ENCODE measurements at regions not wholly inside any gene's neighbourhood (a gene's known extent, or its start where the extent isn't known, plus 50 kb on each side); places are given as distances from the start of the nearest gene placed in this dataset.

- H3K36me3 Mint-ChIP-seq (ENCODE audit: low read depth) = peaks cover 5% of the 10 kb centered on the region
- ATAC-seq (ENCODE audit: low read depth) = no peak
- ChIA-PET POLR2A (no interaction called here), CTCF (no interaction called here)
- intact Hi-C loops (cut with micrococcal nuclease) = no loop called here
- H3K9me3 Mint-ChIP-seq = peaks cover 13% of the 10 kb centered on the region
- H3K27ac Mint-ChIP-seq = no peak overlapping the region
- H3K4me1 Mint-ChIP-seq = no peaks in the 10 kb centered on the region
- DNase-seq = no peak
- no peak overlapping the region for H3K4me3 Mint-ChIP-seq
- TF ChIP-seq CTCF (IDR thresholded peaks at IDR 0.05) = no peak
- H3K27me3 Mint-ChIP-seq = no peaks in the 10 kb centered on the region
Observed at GRCh38 chr12:46499901-46500300, 127.3 kb upstream of the SLC38A2 start.

- Mint-ChIP-seq H3K4me1 (no peaks in the 10 kb centered on the region), H3K4me3 (no peak overlapping the region), H3K36me3 (ENCODE audit: low read depth) (peaks cover 5% of the 10 kb centered on the region), H3K9me3 (peaks cover 11% of the 10 kb centered on the region), H3K27ac (no peak overlapping the region), H3K27me3 (no peaks in the 10 kb centered on the region)
- no peak for TF ChIP-seq CTCF (IDR thresholded peaks at IDR 0.05)
- DNase-seq (no peak), ATAC-seq (ENCODE audit: low read depth) (no peak)
- POLR2A ChIA-PET = no interaction called here
- intact Hi-C loops (cut with micrococcal nuclease) = no loop called here
- CTCF ChIA-PET = no interaction called here
Observed at GRCh38 chr12:46499226-46499625, 126.7 kb upstream of the SLC38A2 start.

GRCh38 chr12:46497739-46498138, 125.2 kb upstream of the SLC38A2 start:
- Mint-ChIP-seq H3K27ac (no peak overlapping the region), H3K27me3 (no peaks in the 10 kb centered on the region)
- POLR2A ChIA-PET = no interaction called here

GRCh38 chr12:46494424-46494823, 121.9 kb upstream of the SLC38A2 start:
- POLR2A ChIA-PET = no interaction called here
- no peak for ATAC-seq (ENCODE audit: low read depth)
- no peaks in the 10 kb centered on the region for H3K9me3 Mint-ChIP-seq

More at GRCh38 chr12:46497739-46498138, 125.2 kb upstream of the SLC38A2 start:
- Mint-ChIP-seq H3K9me3 (peaks cover 8% of the 10 kb centered on the region), H3K4me1 (no peaks in the 10 kb centered on the region), H3K4me3 (no peak overlapping the region), H3K36me3 (ENCODE audit: low read depth) (peaks cover 3% of the 10 kb centered on the region)
- DNase-seq = no peak
- TF ChIP-seq CTCF (IDR thresholded peaks at IDR 0.05) = no peak
- no peak for ATAC-seq (ENCODE audit: low read depth)
- CTCF ChIA-PET = interaction anchor here (1.1 kb wide), 1 partner anchor 19 kb away, joined by 3 read pairs; no protein-coding TSS in a partner anchor
- intact Hi-C loops (cut with micrococcal nuclease) = no loop called here

DNA sequence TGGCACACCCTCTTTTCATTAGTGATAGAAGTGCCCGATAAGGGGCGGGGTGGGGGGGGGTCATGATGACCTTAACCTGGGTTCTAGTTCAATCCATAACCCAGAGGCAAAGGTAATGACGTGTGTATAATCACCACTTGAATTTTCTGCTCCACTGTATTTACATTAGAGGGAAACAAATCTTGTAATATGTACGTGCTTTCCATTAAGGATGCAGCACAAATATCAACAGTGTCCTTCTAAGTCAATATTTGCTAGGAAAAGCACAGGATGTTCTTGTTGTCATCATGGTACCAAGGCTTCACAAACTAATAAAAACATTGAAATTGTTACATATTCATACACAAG, 121.2 kb upstream of the SLC38A2 start:
- no peaks in the 10 kb centered on the region for H3K27me3 Mint-ChIP-seq
- no peak for ATAC-seq (ENCODE audit: low read depth)
- H3K9me3 Mint-ChIP-seq = no peaks in the 10 kb centered on the region
- H3K36me3 Mint-ChIP-seq (ENCODE audit: low read depth) = no peaks in the 10 kb centered on the region
- POLR2A ChIA-PET = interaction anchor here (0.6 kb wide), 1 partner anchor 100 kb away, joined by 5 read pairs; no protein-coding TSS in a partner anchor
- CTCF ChIA-PET = no interaction called here
- no peak for TF ChIP-seq CTCF (IDR thresholded peaks at IDR 0.05)
- intact Hi-C loops (cut with micrococcal nuclease) = no loop called here
- H3K27ac Mint-ChIP-seq = no peak overlapping the region
- DNase-seq = no peak
- H3K4me3 Mint-ChIP-seq = no peak overlapping the region
- no peaks in the 10 kb centered on the region for H3K4me1 Mint-ChIP-seq

More at GRCh38 chr12:46494424-46494823, 121.9 kb upstream of the SLC38A2 start:
- no peak for DNase-seq
- CTCF ChIA-PET = no interaction called here
- Mint-ChIP-seq H3K4me1 (no peaks in the 10 kb centered on the region), H3K27me3 (no peaks in the 10 kb centered on the region), H3K27ac (no peak overlapping the region), H3K36me3 (ENCODE audit: low read depth) (no peaks in the 10 kb centered on the region), H3K4me3 (no peak overlapping the region)
- intact Hi-C loops (cut with micrococcal nuclease) = no loop called here
- TF ChIP-seq CTCF (IDR thresholded peaks at IDR 0.05) = no peak
